ENCODE measurements at regions not wholly inside any gene's neighbourhood (a gene's known extent, or its start where the extent isn't known, plus 50 kb on each side); places are given as distances from the start of the nearest gene placed in this dataset.
"Not testable (repeated sequence)": the region's sequence is repeated elsewhere in the genome, so short reads cannot be mapped to it uniquely, and the experiment has no call there.

GRCh38 chr1:245003246-245003645 lies 138.9 kb upstream of the HNRNPU start:
- TF ChIP-seq EZH2phosphoT487 (IDR thresholded peaks at IDR 0.05; ENCODE audit: low read depth, severe bottlenecking, unreplicated experiment): no peak
- 95% methylated on average over 2 of the region's 2 CpGs for WGBS (ENCODE audit: low lambda C conversion rate, missing lambda C conversion rate)
- Histone ChIP-seq H3K4me3 (no peak overlapping the region), H3K4me2 (no peak overlapping the region), H2AFZ (no peak overlapping the region), H3K79me2 (no peaks in the 10 kb centered on the region), H3K27me3 (no peaks in the 10 kb centered on the region), H3K36me3 (replicated peaks; ENCODE audit: insufficient read depth, low read depth) (no peaks in the 10 kb centered on the region), H3K4me1 (ENCODE audit: insufficient read depth) (no peaks in the 10 kb centered on the region), H4K20me1 (ENCODE audit: insufficient read depth, poor library complexity, severe bottlenecking) (no peaks in the 10 kb centered on the region), H3K27ac (no peak overlapping the region), H3K9me2 (replicated peaks; ENCODE audit: insufficient read depth) (no peaks in the 10 kb centered on the region), H3K9me3 (ENCODE audit: low read depth) (no peaks in the 10 kb centered on the region)
- DNase-seq (ENCODE audit: low spot score): no peak

GRCh38 chr1:245001252-245001651 lies 136.9 kb upstream of the HNRNPU start:
- no peaks in the 10 kb centered on the region for H3K9me2 ChIP-seq (replicated peaks; ENCODE audit: insufficient read depth)
- H3K9me3 ChIP-seq (ENCODE audit: low read depth): no peaks in the 10 kb centered on the region
- no peaks in the 10 kb centered on the region for H4K20me1 ChIP-seq (ENCODE audit: insufficient read depth, poor library complexity, severe bottlenecking)
- TF ChIP-seq CTCF (IDR thresholded peaks at IDR 0.05; ENCODE audit: poor library complexity): no peak
- no peak for TF ChIP-seq EZH2 (IDR thresholded peaks at IDR 0.05; ENCODE audit: borderline replicate concordance)
- TF ChIP-seq EZH2phosphoT487 (IDR thresholded peaks at IDR 0.05; ENCODE audit: low read depth, severe bottlenecking, unreplicated experiment): no peak
- H3K4me2 ChIP-seq: no peak overlapping the region
- H2AFZ ChIP-seq: no peak overlapping the region
- WGBS (ENCODE audit: low lambda C conversion rate, missing lambda C conversion rate): 78% methylated on average over 1 of the region's 1 CpG
- H3K79me2 ChIP-seq: no peaks in the 10 kb centered on the region
- no peak for DNase-seq (ENCODE audit: low spot score)
- no peak overlapping the region for H3K27ac ChIP-seq
- H3K27me3 ChIP-seq: no peaks in the 10 kb centered on the region
- no peak overlapping the region for H3K4me3 ChIP-seq
- no peaks in the 10 kb centered on the region for H3K36me3 ChIP-seq (replicated peaks; ENCODE audit: insufficient read depth, low read depth)
- no peaks in the 10 kb centered on the region for H3K4me1 ChIP-seq (ENCODE audit: insufficient read depth)

GRCh38 chr1:245000872-245001188 lies 136.5 kb upstream of the HNRNPU start:
- H3K36me3 ChIP-seq (replicated peaks; ENCODE audit: insufficient read depth, low read depth): no peaks in the 10 kb centered on the region
- TF ChIP-seq CTCF (IDR thresholded peaks at IDR 0.05; ENCODE audit: poor library complexity) (no peak), EZH2 (IDR thresholded peaks at IDR 0.05; ENCODE audit: borderline replicate concordance) (no peak), EZH2phosphoT487 (IDR thresholded peaks at IDR 0.05; ENCODE audit: low read depth, severe bottlenecking, unreplicated experiment) (no peak)
- H3K4me1 ChIP-seq (ENCODE audit: insufficient read depth): no peaks in the 10 kb centered on the region
- no peak overlapping the region for H3K27ac ChIP-seq
- no peaks in the 10 kb centered on the region for H4K20me1 ChIP-seq (ENCODE audit: insufficient read depth, poor library complexity, severe bottlenecking)
- no peaks in the 10 kb centered on the region for H3K27me3 ChIP-seq
- H3K9me2 ChIP-seq (replicated peaks; ENCODE audit: insufficient read depth): no peaks in the 10 kb centered on the region
- no peak overlapping the region for H2AFZ ChIP-seq
- no peak for DNase-seq (ENCODE audit: low spot score)
- H3K4me2 ChIP-seq: no peak overlapping the region
- H3K9me3 ChIP-seq (ENCODE audit: low read depth): no peaks in the 10 kb centered on the region
- H3K4me3 ChIP-seq: no peak overlapping the region
- H3K79me2 ChIP-seq: no peaks in the 10 kb centered on the region

GRCh38 chr1:244999644-245000043 lies 135.3 kb upstream of the HNRNPU start:
- not testable (repeated sequence) for H3K36me3 ChIP-seq (replicated peaks; ENCODE audit: insufficient read depth, low read depth); H3K27me3 ChIP-seq
- WGBS (ENCODE audit: low lambda C conversion rate, missing lambda C conversion rate): 97% methylated on average over 3 of the region's 3 CpGs

More at GRCh38 chr1:244999644-245000043, 135.3 kb upstream of the HNRNPU start:
- not testable (repeated sequence) for H3K4me1 ChIP-seq (ENCODE audit: insufficient read depth); H3K79me2 ChIP-seq; H3K4me2 ChIP-seq; H2AFZ ChIP-seq; H3K4me3 ChIP-seq; H3K27ac ChIP-seq; H3K9me2 ChIP-seq (replicated peaks; ENCODE audit: insufficient read depth); H4K20me1 ChIP-seq (ENCODE audit: insufficient read depth, poor library complexity, severe bottlenecking); H3K9me3 ChIP-seq (ENCODE audit: low read depth); DNase-seq (ENCODE audit: low spot score)

Measured in hepatocyte (in vitro differentiated cells).